ENCODE measurements at regions not wholly inside any gene's neighbourhood (a gene's known extent, or its start where the extent isn't known, plus 50 kb on each side); places are given as distances from the start of the nearest gene placed in this dataset.
A peak's percentile ranks its signal among the peaks of the same experiment; 100 is the strongest.
"Not testable (repeated sequence)": the region's sequence is repeated elsewhere in the genome, so short reads cannot be mapped to it uniquely, and the experiment has no call there.

- Histone ChIP-seq H3K4me1 (ENCODE audit: insufficient read depth, low read length) (no peaks in the 10 kb centered on the region), H3K4me2 (ENCODE audit: insufficient read depth, low read length) (no peak overlapping the region), H3K9me3 (ENCODE audit: low read depth, low read length) (no peaks in the 10 kb centered on the region), H4K20me1 (ENCODE audit: insufficient read depth, low read length) (no peaks in the 10 kb centered on the region), H2AFZ (ENCODE audit: low read length) (no peak overlapping the region), H3K79me2 (ENCODE audit: insufficient read depth, low read length) (no peaks in the 10 kb centered on the region), H3K27ac (ENCODE audit: low read depth, low read length) (no peak overlapping the region), H3K27me3 (ENCODE audit: insufficient read depth, low read length) (peaks cover 12% of the 10 kb centered on the region), H3K4me3 (ENCODE audit: insufficient read depth, low read length) (no peak overlapping the region), H3K36me3 (ENCODE audit: insufficient read depth, low read length) (no peaks in the 10 kb centered on the region)
- DNase-seq (ENCODE audit: insufficient read length, low spot score, missing footprints) = no peak
- TF ChIP-seq, protein P1, sequence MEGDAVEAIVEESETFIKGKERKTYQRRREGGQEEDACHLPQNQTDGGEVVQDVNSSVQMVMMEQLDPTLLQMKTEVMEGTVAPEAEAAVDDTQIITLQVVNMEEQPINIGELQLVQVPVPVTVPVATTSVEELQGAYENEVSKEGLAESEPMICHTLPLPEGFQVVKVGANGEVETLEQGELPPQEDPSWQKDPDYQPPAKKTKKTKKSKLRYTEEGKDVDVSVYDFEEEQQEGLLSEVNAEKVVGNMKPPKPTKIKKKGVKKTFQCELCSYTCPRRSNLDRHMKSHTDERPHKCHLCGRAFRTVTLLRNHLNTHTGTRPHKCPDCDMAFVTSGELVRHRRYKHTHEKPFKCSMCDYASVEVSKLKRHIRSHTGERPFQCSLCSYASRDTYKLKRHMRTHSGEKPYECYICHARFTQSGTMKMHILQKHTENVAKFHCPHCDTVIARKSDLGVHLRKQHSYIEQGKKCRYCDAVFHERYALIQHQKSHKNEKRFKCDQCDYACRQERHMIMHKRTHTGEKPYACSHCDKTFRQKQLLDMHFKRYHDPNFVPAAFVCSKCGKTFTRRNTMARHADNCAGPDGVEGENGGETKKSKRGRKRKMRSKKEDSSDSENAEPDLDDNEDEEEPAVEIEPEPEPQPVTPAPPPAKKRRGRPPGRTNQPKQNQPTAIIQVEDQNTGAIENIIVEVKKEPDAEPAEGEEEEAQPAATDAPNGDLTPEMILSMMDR (IDR thresholded peaks at IDR 0.05; ENCODE audit: extremely low read depth, low read depth, low read length) = no peak
Observed at GRCh38 chr7:76129836-76130235, 71.9 kb upstream of the SRRM3 start.

GRCh38 chr7:76130661-76131060 is 71.0 kb upstream of the SRRM3 start:
- H4K20me1 ChIP-seq (ENCODE audit: insufficient read depth, low read length); H3K4me3 ChIP-seq (ENCODE audit: insufficient read depth, low read length); H3K4me2 ChIP-seq (ENCODE audit: insufficient read depth, low read length); H3K27ac ChIP-seq (ENCODE audit: low read depth, low read length); H3K4me1 ChIP-seq (ENCODE audit: insufficient read depth, low read length); H3K36me3 ChIP-seq (ENCODE audit: insufficient read depth, low read length); H2AFZ ChIP-seq (ENCODE audit: low read length); H3K9me3 ChIP-seq (ENCODE audit: low read depth, low read length); H3K79me2 ChIP-seq (ENCODE audit: insufficient read depth, low read length): not testable (repeated sequence)
- H3K27me3 ChIP-seq (ENCODE audit: insufficient read depth, low read length) = peaks cover 16% of the 10 kb centered on the region
- TF ChIP-seq, protein P1 (IDR thresholded peaks at IDR 0.05; ENCODE audit: extremely low read depth, low read depth, low read length) = peak; percentile 55
- peak; percentile 76 for DNase-seq (ENCODE audit: insufficient read length, low spot score, missing footprints)

DNA sequence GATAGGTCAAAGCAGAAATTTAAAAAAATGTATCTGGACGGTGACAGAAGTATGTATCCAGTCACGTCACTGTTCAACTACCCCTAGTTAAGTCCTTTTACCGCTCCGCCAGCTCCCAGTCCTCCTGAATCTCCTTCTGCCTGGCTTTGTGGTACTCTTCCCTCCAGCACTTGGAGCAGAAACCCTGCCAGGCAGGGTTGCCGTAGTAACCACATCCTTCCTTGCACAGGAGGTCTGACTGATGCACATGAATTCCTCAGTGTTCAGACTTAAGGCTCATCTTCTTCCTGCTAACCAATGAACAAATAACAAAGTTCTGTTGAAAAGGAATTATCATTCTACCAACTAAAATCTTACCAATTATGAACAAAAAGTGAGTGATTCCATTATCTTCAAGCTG is 69.8 kb upstream of the SRRM3 start:
- H3K27me3 ChIP-seq (ENCODE audit: insufficient read depth, low read length) = peaks cover 22% of the 10 kb centered on the region
- not testable (repeated sequence) for H3K9me3 ChIP-seq (ENCODE audit: low read depth, low read length); H2AFZ ChIP-seq (ENCODE audit: low read length); H3K4me1 ChIP-seq (ENCODE audit: insufficient read depth, low read length); H3K4me3 ChIP-seq (ENCODE audit: insufficient read depth, low read length); H3K79me2 ChIP-seq (ENCODE audit: insufficient read depth, low read length); DNase-seq (ENCODE audit: insufficient read length, low spot score, missing footprints); H3K36me3 ChIP-seq (ENCODE audit: insufficient read depth, low read length); H3K27ac ChIP-seq (ENCODE audit: low read depth, low read length); H4K20me1 ChIP-seq (ENCODE audit: insufficient read depth, low read length); H3K4me2 ChIP-seq (ENCODE audit: insufficient read depth, low read length)

DNA sequence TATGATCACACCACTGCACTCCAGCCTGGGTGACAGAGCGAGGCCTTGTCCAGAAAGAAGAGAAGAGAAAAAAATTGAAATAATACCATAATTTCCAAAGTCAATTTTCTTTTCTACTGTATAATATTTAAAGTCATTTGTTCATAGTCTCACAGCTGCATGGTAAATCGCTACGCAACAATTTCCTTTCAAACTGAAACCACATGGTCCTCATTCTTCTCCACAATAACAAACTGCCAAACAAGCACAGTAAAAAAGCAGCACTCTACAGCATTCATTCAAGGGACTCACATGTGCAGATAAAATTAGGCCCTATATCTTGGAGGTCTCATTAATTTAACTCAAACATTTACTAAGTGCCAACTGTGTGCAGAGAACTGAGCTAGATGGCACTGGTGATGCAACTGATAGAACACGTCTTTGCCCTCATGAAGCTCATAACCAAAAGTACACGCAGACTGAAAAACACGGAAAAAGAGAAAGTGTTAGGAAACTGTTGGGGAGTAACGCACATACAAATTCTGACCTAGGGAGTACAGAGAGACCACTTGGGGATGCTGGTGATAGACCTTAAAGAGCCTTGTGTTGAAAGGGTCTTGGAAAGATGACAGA is 68.4 kb upstream of the SRRM3 start:
- H3K4me2 ChIP-seq (ENCODE audit: insufficient read depth, low read length) = no peak overlapping the region
- H3K36me3 ChIP-seq (ENCODE audit: insufficient read depth, low read length) = no peaks in the 10 kb centered on the region
- H3K4me3 ChIP-seq (ENCODE audit: insufficient read depth, low read length) = no peak overlapping the region
- H2AFZ ChIP-seq (ENCODE audit: low read length) = no peak overlapping the region
- DNase-seq (ENCODE audit: insufficient read length, low spot score, missing footprints) = no peak
- TF ChIP-seq, protein P1 (IDR thresholded peaks at IDR 0.05; ENCODE audit: extremely low read depth, low read depth, low read length) = no peak
- no peaks in the 10 kb centered on the region for H4K20me1 ChIP-seq (ENCODE audit: insufficient read depth, low read length)
- no peaks in the 10 kb centered on the region for H3K4me1 ChIP-seq (ENCODE audit: insufficient read depth, low read length)
- no peaks in the 10 kb centered on the region for H3K9me3 ChIP-seq (ENCODE audit: low read depth, low read length)
- H3K27ac ChIP-seq (ENCODE audit: low read depth, low read length) = no peak overlapping the region
- H3K79me2 ChIP-seq (ENCODE audit: insufficient read depth, low read length) = no peaks in the 10 kb centered on the region
- H3K27me3 ChIP-seq (ENCODE audit: insufficient read depth, low read length) = peaks cover 34% of the 10 kb centered on the region

Measured in osteoblast (primary cell).